ENCODE measurements at regions not wholly inside any gene's neighbourhood (a gene's known extent, or its start where the extent isn't known, plus 50 kb on each side); places are given as distances from the start of the nearest gene placed in this dataset.

- CTCF ChIA-PET, result interaction anchor here (0.5 kb wide), 1 partner anchor 797 kb away, joined by 5 read pairs; no protein-coding TSS in a partner anchor
Observed at GRCh38 chr11:97290464-97291041, 900.7 kb downstream of the JRKL start.

GRCh38 chr11:97296301-97296700 is 906.5 kb downstream of the JRKL start:
- no peak for TF ChIP-seq CTCF (conservative IDR thresholded peaks at IDR 0.05; ENCODE audit: low read depth)
- ChIA-PET CTCF (no interaction called here), POLR2A (ENCODE audit: low non-redundant PET) (no interaction called here)
- no peak for DNase-seq (ENCODE audit: low spot score)
- H3K27ac ChIP-seq, result no peak overlapping the region

More at GRCh38 chr11:97290464-97291041, 900.7 kb downstream of the JRKL start:
- TF ChIP-seq CTCF (conservative IDR thresholded peaks at IDR 0.05; ENCODE audit: low read depth), result no peak
- DNase-seq (ENCODE audit: low spot score), result no peak
- H3K27ac ChIP-seq, result no peak overlapping the region
- POLR2A ChIA-PET (ENCODE audit: low non-redundant PET), result no interaction called here

- DNase-seq (ENCODE audit: low spot score), result no peak
- POLR2A ChIA-PET (ENCODE audit: low non-redundant PET), result no interaction called here
- H3K27ac ChIP-seq, result no peak overlapping the region
- CTCF ChIA-PET, result interaction anchor here (0.7 kb wide), 1 partner anchor 273 kb away, joined by 3 read pairs; no protein-coding TSS in a partner anchor
- TF ChIP-seq CTCF (conservative IDR thresholded peaks at IDR 0.05; ENCODE audit: low read depth), result no peak
Observed at GRCh38 chr11:97309291-97309690, 919.5 kb downstream of the JRKL start.

- CTCF ChIA-PET, result no interaction called here
- no peak for TF ChIP-seq CTCF (conservative IDR thresholded peaks at IDR 0.05; ENCODE audit: low read depth)
- DNase-seq (ENCODE audit: low spot score), result no peak
- no peak overlapping the region for H3K27ac ChIP-seq
- POLR2A ChIA-PET (ENCODE audit: low non-redundant PET), result no interaction called here
Observed at GRCh38 chr11:97325693-97326092, 935.9 kb downstream of the JRKL start.

- ChIA-PET CTCF (no interaction called here), POLR2A (ENCODE audit: low non-redundant PET) (no interaction called here)
- DNase-seq (ENCODE audit: low spot score), result no peak
- no peak overlapping the region for H3K27ac ChIP-seq
- no peak for TF ChIP-seq CTCF (conservative IDR thresholded peaks at IDR 0.05; ENCODE audit: low read depth)
Observed at GRCh38 chr11:97332271-97332670, 942.5 kb downstream of the JRKL start.

GRCh38 chr11:97336064-97336463 is 946.3 kb downstream of the JRKL start:
- H3K27ac ChIP-seq, result no peak overlapping the region
- CTCF ChIA-PET, result no interaction called here
- DNase-seq (ENCODE audit: low spot score), result no peak
- POLR2A ChIA-PET (ENCODE audit: low non-redundant PET), result no interaction called here
- TF ChIP-seq CTCF (conservative IDR thresholded peaks at IDR 0.05; ENCODE audit: low read depth), result no peak

All from RWPE1 (cell line).